Hepatocyte (in vitro differentiated cells): ENCODE measurements at regions not wholly inside any gene's neighbourhood (a gene's known extent, or its start where the extent isn't known, plus 50 kb on each side); places are given as distances from the start of the nearest gene placed in this dataset.
A peak's percentile ranks its signal among the peaks of the same experiment; 100 is the strongest.

Experiments used
- DNase-seq: peaks from one replicate; pipeline ENCODE4 v3.0.0-alpha.2; 2016; ENCODE audit warnings: low spot score
- H2AFZ ChIP-seq: fragments of 200-600 bp; sonication (generic); 2 replicates; pipeline ENCODE4 v1.6.0; 2016; ENCODE audit warnings: antibody characterized with exemption, mild to moderate bottlenecking
- H3K27ac ChIP-seq: fragments of 200-600 bp; sonication (generic); 2 replicates; pipeline ENCODE4 v1.5.1; 2016; ENCODE audit warnings: mild to moderate bottlenecking
- H3K27me3 ChIP-seq: fragments of 200-600 bp; sonication (generic); 2 replicates; pipeline ENCODE4 v1.6.1; 2016
- H3K36me3 ChIP-seq: fragments of 200-600 bp; sonication (generic); replicated peaks from 2 replicates; pipeline ENCODE4 v1.5.1; 2016; ENCODE audit warnings: low read depth; ENCODE audit not compliant: insufficient read depth
- H3K4me1 ChIP-seq: fragments of 200-600 bp; sonication (generic); 2 replicates; pipeline ENCODE4 v1.5.1; 2016; ENCODE audit warnings: mild to moderate bottlenecking, moderate library complexity; ENCODE audit not compliant: insufficient read depth
- H3K4me2 ChIP-seq: fragments of 200-600 bp; sonication (generic); 2 replicates; pipeline ENCODE4 v1.6.0; 2016
- H3K4me3 ChIP-seq: fragments of 200-600 bp; sonication (generic); 2 replicates; pipeline ENCODE4 v1.5.1; 2016; ENCODE audit warnings: mild to moderate bottlenecking
- H3K79me2 ChIP-seq: fragments of 200-600 bp; sonication (generic); 2 replicates; pipeline ENCODE4 v1.6.0; 2017; ENCODE audit warnings: mild to moderate bottlenecking
- H3K9me2 ChIP-seq: fragments of 200-600 bp; sonication (generic); replicated peaks from 2 replicates; pipeline ENCODE4 v1.6.0; 2017; ENCODE audit warnings: mild to moderate bottlenecking; ENCODE audit not compliant: insufficient read depth
- H3K9me3 ChIP-seq: fragments of 200-600 bp; sonication (generic); 2 replicates; pipeline ENCODE4 v1.5.1; 2016; ENCODE audit warnings: low read depth, mild to moderate bottlenecking
- H4K20me1 ChIP-seq: fragments of 200-600 bp; sonication (generic); 2 replicates; pipeline ENCODE4 v1.6.0; 2016; ENCODE audit warnings: mild to moderate bottlenecking; ENCODE audit not compliant: insufficient read depth, poor library complexity, severe bottlenecking
- EZH2 ChIP-seq: fragments of 200-600 bp; sonication (generic); IDR thresholded peaks from 2 replicates; pipeline ENCODE4 v1.6.1; 2016; ENCODE audit warnings: antibody characterized with exemption, mild to moderate bottlenecking, borderline replicate concordance
- EZH2phosphoT487 ChIP-seq: fragments of 200-600 bp; sonication (generic); IDR thresholded peaks from one replicate; pipeline ENCODE4 v1.6.1; 2018; ENCODE audit warnings: antibody characterized with exemption, mild to moderate bottlenecking, low read depth, moderate library complexity; ENCODE audit not compliant: unreplicated experiment, severe bottlenecking
- WGBS: methylation state at CpG from one replicate; pipeline ENCODE4 v1.1.6; 2016; ENCODE audit warnings: low lambda C conversion rate; ENCODE audit errors: missing lambda C conversion rate; 5-methylcytosine and 5-hydroxymethylcytosine counted together
- TF ChIP-seq, protein P1 (sequence below): fragments of 200-600 bp; sonication (generic); IDR thresholded peaks from 2 replicates; pipeline ENCODE4 v1.5.1; 2016; ENCODE audit warnings: antibody characterized with exemption, mild to moderate bottlenecking; ENCODE audit not compliant: poor library complexity

DNA sequence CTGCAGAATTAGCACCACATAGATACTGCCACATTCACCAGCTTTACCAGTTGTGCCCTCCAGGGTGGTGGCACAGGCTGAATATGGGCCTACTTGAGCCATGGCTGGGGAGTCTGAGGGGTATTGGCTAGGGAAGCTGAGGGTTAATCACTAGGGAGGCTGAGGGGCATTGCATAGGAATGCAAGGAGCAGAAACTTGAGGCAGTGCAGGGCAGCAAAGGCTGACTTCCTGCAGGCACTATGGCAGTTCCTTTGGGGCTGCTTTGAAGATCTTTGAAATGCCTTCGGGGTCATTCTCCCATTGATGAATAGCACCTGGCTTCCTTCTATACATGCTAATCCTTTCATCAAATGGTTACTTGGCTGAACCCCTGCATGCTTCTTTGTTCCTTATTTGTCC, 171.5 kb downstream of the RCN1 start:
- Histone ChIP-seq H3K4me3 (no peak overlapping the region), H3K27ac (no peak overlapping the region), H3K36me3 (no peaks in the 10 kb centered on the region), H3K79me2 (no peaks in the 10 kb centered on the region), H3K9me2 (no peaks in the 10 kb centered on the region), H3K9me3 (no peaks in the 10 kb centered on the region), H3K4me2 (no peak overlapping the region), H3K4me1 (peaks cover 18% of the 10 kb centered on the region), H2AFZ (no peak overlapping the region), H3K27me3 (no peaks in the 10 kb centered on the region), H4K20me1 (no peaks in the 10 kb centered on the region)
- DNase-seq: no peak
- no peak for TF ChIP-seq EZH2phosphoT487
- TF ChIP-seq, protein P1, sequence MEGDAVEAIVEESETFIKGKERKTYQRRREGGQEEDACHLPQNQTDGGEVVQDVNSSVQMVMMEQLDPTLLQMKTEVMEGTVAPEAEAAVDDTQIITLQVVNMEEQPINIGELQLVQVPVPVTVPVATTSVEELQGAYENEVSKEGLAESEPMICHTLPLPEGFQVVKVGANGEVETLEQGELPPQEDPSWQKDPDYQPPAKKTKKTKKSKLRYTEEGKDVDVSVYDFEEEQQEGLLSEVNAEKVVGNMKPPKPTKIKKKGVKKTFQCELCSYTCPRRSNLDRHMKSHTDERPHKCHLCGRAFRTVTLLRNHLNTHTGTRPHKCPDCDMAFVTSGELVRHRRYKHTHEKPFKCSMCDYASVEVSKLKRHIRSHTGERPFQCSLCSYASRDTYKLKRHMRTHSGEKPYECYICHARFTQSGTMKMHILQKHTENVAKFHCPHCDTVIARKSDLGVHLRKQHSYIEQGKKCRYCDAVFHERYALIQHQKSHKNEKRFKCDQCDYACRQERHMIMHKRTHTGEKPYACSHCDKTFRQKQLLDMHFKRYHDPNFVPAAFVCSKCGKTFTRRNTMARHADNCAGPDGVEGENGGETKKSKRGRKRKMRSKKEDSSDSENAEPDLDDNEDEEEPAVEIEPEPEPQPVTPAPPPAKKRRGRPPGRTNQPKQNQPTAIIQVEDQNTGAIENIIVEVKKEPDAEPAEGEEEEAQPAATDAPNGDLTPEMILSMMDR: no peak
- no peak for TF ChIP-seq EZH2
- 56% methylated on average over 1 of the region's 1 CpG for WGBS

DNA sequence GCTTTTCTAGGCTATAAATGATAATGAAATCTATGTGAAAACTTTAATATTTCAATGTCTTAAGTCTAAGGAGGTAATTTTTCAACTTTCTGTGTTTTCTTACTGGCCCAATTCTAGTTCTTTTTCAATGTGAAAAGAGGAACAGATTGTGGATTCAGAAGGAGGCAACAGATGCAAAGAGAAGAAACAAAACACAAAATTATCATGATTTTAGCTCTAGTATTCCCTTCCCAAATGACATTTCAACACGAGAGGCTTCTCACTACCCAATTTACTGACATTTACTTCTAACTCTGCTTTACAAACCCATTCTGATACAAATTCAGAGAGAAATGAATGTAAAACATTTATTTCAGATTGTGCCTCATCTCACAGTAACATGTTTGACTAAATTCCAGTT, 169.4 kb downstream of the WT1 start:
- peaks cover 14% of the 10 kb centered on the region for H3K4me1 ChIP-seq
- H2AFZ ChIP-seq: no peak overlapping the region
- no peaks in the 10 kb centered on the region for H4K20me1 ChIP-seq
- no peak for DNase-seq
- no peaks in the 10 kb centered on the region for H3K36me3 ChIP-seq
- H3K27ac ChIP-seq: peak overlapping the region; percentile 56
- WGBS: 86% methylated on average over 1 of the region's 1 CpG
- H3K4me3 ChIP-seq: no peak overlapping the region
- TF ChIP-seq, protein P1: no peak
- TF ChIP-seq EZH2phosphoT487: no peak
- TF ChIP-seq EZH2: no peak
- no peaks in the 10 kb centered on the region for H3K9me2 ChIP-seq
- H3K9me3 ChIP-seq: no peaks in the 10 kb centered on the region
- no peak overlapping the region for H3K4me2 ChIP-seq
- H3K79me2 ChIP-seq: no peaks in the 10 kb centered on the region
- no peaks in the 10 kb centered on the region for H3K27me3 ChIP-seq

DNA sequence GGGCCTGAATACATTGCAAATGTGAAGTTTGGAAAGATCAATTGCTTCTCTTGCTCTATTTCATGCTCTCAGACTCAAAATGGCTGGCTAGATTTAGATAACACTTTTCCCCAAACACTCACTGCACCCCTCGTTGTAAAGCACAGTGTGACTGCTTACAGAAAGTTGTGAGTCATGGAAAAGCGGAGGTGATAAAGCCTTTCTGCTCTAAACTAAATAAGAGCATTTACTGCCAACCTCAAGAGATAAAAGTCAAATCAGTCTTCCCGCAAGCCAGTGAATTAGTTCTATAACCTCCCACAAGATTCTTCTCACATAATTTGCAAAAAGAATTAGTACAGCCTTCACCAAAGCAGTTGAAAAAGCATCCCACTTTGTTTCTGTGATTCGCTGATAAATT, 168.7 kb downstream of the WT1 start:
- Histone ChIP-seq H3K4me1 (peaks cover 14% of the 10 kb centered on the region), H3K9me3 (no peaks in the 10 kb centered on the region)
- TF ChIP-seq EZH2: no peak
- TF ChIP-seq EZH2phosphoT487: no peak
- TF ChIP-seq, protein P1: no peak

DNA sequence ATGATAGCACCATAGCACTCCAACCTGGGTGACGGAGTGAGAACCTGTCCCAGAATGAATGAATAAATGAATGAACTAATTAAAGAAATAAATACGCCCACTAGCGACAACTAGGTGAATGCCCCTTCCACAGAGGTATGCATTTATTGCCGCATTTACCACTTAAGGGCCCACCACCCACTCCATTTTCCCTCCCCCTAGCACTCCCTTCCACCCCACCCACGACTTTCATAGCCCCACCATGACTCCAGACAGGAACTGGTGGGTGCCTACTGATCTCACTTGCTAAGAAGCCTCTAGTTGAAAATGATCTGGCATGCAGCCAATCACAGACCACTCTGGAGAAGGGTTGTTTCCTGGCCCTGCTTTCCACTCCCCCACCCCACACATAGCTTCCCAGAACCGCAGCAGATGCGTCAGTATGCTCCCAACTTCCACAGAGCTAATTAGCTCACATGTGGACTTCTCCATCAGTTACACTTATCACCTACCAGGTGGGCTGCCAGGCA, 167.6 kb downstream of the WT1 start:
- 85% methylated on average over 7 of the region's 7 CpGs for WGBS
- no peaks in the 10 kb centered on the region for H3K9me2 ChIP-seq
- H2AFZ ChIP-seq: no peak overlapping the region
- no peak for DNase-seq
- no peak for TF ChIP-seq EZH2phosphoT487
- TF ChIP-seq, protein P1: no peak
- TF ChIP-seq EZH2: no peak
- no peak overlapping the region for H3K27ac ChIP-seq
- H3K36me3 ChIP-seq: no peaks in the 10 kb centered on the region
- no peaks in the 10 kb centered on the region for H4K20me1 ChIP-seq
- H3K4me2 ChIP-seq: no peak overlapping the region
- H3K27me3 ChIP-seq: no peaks in the 10 kb centered on the region
- H3K4me3 ChIP-seq: no peak overlapping the region
- H3K79me2 ChIP-seq: no peaks in the 10 kb centered on the region
- peaks cover 14% of the 10 kb centered on the region for H3K4me1 ChIP-seq
- H3K9me3 ChIP-seq: no peaks in the 10 kb centered on the region

More for the DNA sequence above, 168.7 kb downstream of the WT1 start:
- H3K79me2 ChIP-seq: no peaks in the 10 kb centered on the region
- peak overlapping the region; percentile 56 for H3K27ac ChIP-seq
- H4K20me1 ChIP-seq: no peaks in the 10 kb centered on the region
- peak; percentile 44 for DNase-seq
- WGBS: 45% methylated on average over 4 of the region's 4 CpGs
- H2AFZ ChIP-seq: no peak overlapping the region
- H3K27me3 ChIP-seq: no peaks in the 10 kb centered on the region
- H3K36me3 ChIP-seq: no peaks in the 10 kb centered on the region
- H3K9me2 ChIP-seq: no peaks in the 10 kb centered on the region
- H3K4me3 ChIP-seq: no peak overlapping the region
- H3K4me2 ChIP-seq: no peak overlapping the region
